ENCODE measurements at regions not wholly inside any gene's neighbourhood (a gene's known extent, or its start where the extent isn't known, plus 50 kb on each side); places are given as distances from the start of the nearest gene placed in this dataset.
A peak's percentile ranks its signal among the peaks of the same experiment; 100 is the strongest.

- FAIRE-seq (no peak), DNase-seq (ENCODE audit: insufficient read length) (no peak)
Measured at GRCh38 chr3:14346191-14346590, 56.2 kb upstream of the SLC6A6 start.

GRCh38 chr3:14346642-14347041, 55.8 kb upstream of the SLC6A6 start:
- TF ChIP-seq POLR2AphosphoS5 (IDR thresholded peaks at IDR 0.05; ENCODE audit: low read depth, low read length) = no peak
- no peak for TF ChIP-seq TAF1 (IDR thresholded peaks at IDR 0.05; ENCODE audit: borderline replicate concordance, low read depth, low read length)
- TF ChIP-seq POLR2A (IDR thresholded peaks at IDR 0.05; ENCODE audit: low read depth, low read length) = no peak
- no peak for DNase-seq (ENCODE audit: insufficient read length)
- no peak for FAIRE-seq

More at GRCh38 chr3:14346191-14346590, 56.2 kb upstream of the SLC6A6 start:
- TF ChIP-seq TAF1 (IDR thresholded peaks at IDR 0.05; ENCODE audit: borderline replicate concordance, low read depth, low read length) = no peak
- no peak for TF ChIP-seq POLR2AphosphoS5 (IDR thresholded peaks at IDR 0.05; ENCODE audit: low read depth, low read length)
- no peak for TF ChIP-seq POLR2A (IDR thresholded peaks at IDR 0.05; ENCODE audit: low read depth, low read length)

- TF ChIP-seq TAF1 (IDR thresholded peaks at IDR 0.05; ENCODE audit: borderline replicate concordance, low read depth, low read length) = no peak
- no peak for TF ChIP-seq POLR2A (IDR thresholded peaks at IDR 0.05; ENCODE audit: low read depth, low read length)
- TF ChIP-seq POLR2AphosphoS5 (IDR thresholded peaks at IDR 0.05; ENCODE audit: low read depth, low read length) = no peak
- FAIRE-seq = no peak
- no peak for DNase-seq (ENCODE audit: insufficient read length)
Measured at GRCh38 chr3:14347110-14347509, 55.3 kb upstream of the SLC6A6 start.

GRCh38 chr3:14351617-14352001, 50.8 kb upstream of the SLC6A6 start:
- FAIRE-seq (no peak), DNase-seq (ENCODE audit: insufficient read length) (no peak)
- no peak for TF ChIP-seq TAF1 (IDR thresholded peaks at IDR 0.05; ENCODE audit: borderline replicate concordance, low read depth, low read length)
- no peak for TF ChIP-seq POLR2AphosphoS5 (IDR thresholded peaks at IDR 0.05; ENCODE audit: low read depth, low read length)
- no peak for TF ChIP-seq POLR2A (IDR thresholded peaks at IDR 0.05; ENCODE audit: low read depth, low read length)

- DNase-seq (ENCODE audit: insufficient read length) (peak; percentile 48), FAIRE-seq (peak; percentile 27)
Measured at GRCh38 chr3:14352002-14352627, 50.3 kb upstream of the SLC6A6 start.

More at GRCh38 chr3:14352002-14352627, 50.3 kb upstream of the SLC6A6 start:
- no peak for TF ChIP-seq POLR2AphosphoS5 (IDR thresholded peaks at IDR 0.05; ENCODE audit: low read depth, low read length)
- TF ChIP-seq TAF1 (IDR thresholded peaks at IDR 0.05; ENCODE audit: borderline replicate concordance, low read depth, low read length) = no peak
- no peak for TF ChIP-seq POLR2A (IDR thresholded peaks at IDR 0.05; ENCODE audit: low read depth, low read length)
